SK-N-SH (cell line): ENCODE measurements at regions not wholly inside any gene's neighbourhood (a gene's known extent, or its start where the extent isn't known, plus 50 kb on each side); places are given as distances from the start of the nearest gene placed in this dataset.

ENCODE experiments used
- CTCF ChIA-PET: fragments of 300-600, 350-600 bp; formaldehyde crosslinking; extraction: SDS; loops from one replicate; lab custom pipeline; 2021; lab: Yijun Ruan, JAX
- POLR2A ChIA-PET: fragments of 350-600 bp; sonication (Branson Sonifier 250); formaldehyde crosslinking; extraction: SDS; loops from one replicate; lab custom pipeline; 2020; ENCODE audit warnings: antibody characterized with exemption, inconsistent platforms; lab: Yijun Ruan, JAX
- DNase-seq: peaks from one replicate; pipeline ENCODE4 v3.0.0; 2012
- H2AFZ ChIP-seq: fragments of 200-600 bp; sonication (generic); 2 replicates; pipeline ENCODE4 v1.8.1; 2016; ENCODE audit warnings: antibody characterized with exemption, mild to moderate bottlenecking, low read depth
- H3F3A ChIP-seq: fragments of 200-600 bp; sonication (generic); replicated peaks from 2 replicates; pipeline ENCODE3; 2016; ENCODE audit warnings: antibody characterized with exemption, mild to moderate bottlenecking; ENCODE audit not compliant: insufficient read depth
- H3K27ac ChIP-seq, 2 experiments: fragments of 200-500 bp in 1 of 2; fragments of 200-600 bp in 1 of 2; sonication (Bioruptor generic) in 1 of 2; sonication (generic), shearing (Covaris generic) in 1 of 2; 2 replicates each; pipeline versions ENCODE4 v1.5.1 to v1.6.1; 2014 to 2016; ENCODE audit warnings: low read depth in 2 of 2, inconsistent platforms in 1 of 2, low read length in 1 of 2, mild to moderate bottlenecking in 1 of 2, mixed read lengths in 1 of 2
- H3K27me3 ChIP-seq: fragments of 200-600 bp; sonication (generic), shearing (Covaris generic); 2 replicates; pipeline ENCODE4 v1.6.1; 2016; ENCODE audit warnings: mixed run types; ENCODE audit not compliant: insufficient read depth
- H3K36me3 ChIP-seq, 2 experiments: fragments of 200-500 bp in 1 of 2; fragments of 200-600 bp in 1 of 2; sonication (Bioruptor generic) in 1 of 2; sonication (generic) in 1 of 2; replicated peaks in 1 of 2; 2 replicates each; pipeline versions ENCODE3 to v1.5.1; 2014 to 2016; ENCODE audit warnings: low read length in 1 of 2, mild to moderate bottlenecking in 1 of 2; ENCODE audit not compliant: insufficient read depth in 2 of 2, control insufficient read depth in 1 of 2
- H3K4me1 ChIP-seq, 2 experiments: fragments of 200-500 bp in 1 of 2; fragments of 200-600 bp in 1 of 2; sonication (Bioruptor generic) in 1 of 2; sonication (generic), shearing (Covaris generic) in 1 of 2; 2 replicates each; pipeline versions ENCODE4 v1.5.1 to v1.6.1; 2014 to 2016; ENCODE audit warnings: low read depth in 1 of 2, low read length in 1 of 2, mixed run types in 1 of 2; ENCODE audit not compliant: insufficient read depth in 2 of 2, control insufficient read depth in 1 of 2
- H3K4me2 ChIP-seq: fragments of 200-600 bp; sonication (generic), shearing (Covaris generic); 2 replicates; pipeline ENCODE4 v1.6.1; 2017; ENCODE audit warnings: mixed run types
- H3K4me3 ChIP-seq, 2 experiments: fragments of 200-500 bp in 1 of 2; fragments of 200-600 bp in 1 of 2; sonication (Bioruptor generic) in 1 of 2; sonication (generic), shearing (Covaris generic) in 1 of 2; 2 replicates each; pipeline versions ENCODE4 v1.5.1 to v1.8.1; 2014 to 2016; ENCODE audit warnings: low read depth in 2 of 2, inconsistent platforms in 1 of 2, low read length in 1 of 2, mild to moderate bottlenecking in 1 of 2, mixed read lengths in 1 of 2, moderate library complexity in 1 of 2
- H3K79me2 ChIP-seq: fragments of 200-600 bp; sonication (generic); 2 replicates; pipeline ENCODE4 v1.8.1; 2017; ENCODE audit warnings: mild to moderate bottlenecking; ENCODE audit not compliant: insufficient read depth
- H3K9ac ChIP-seq: fragments of 200-600 bp; sonication (generic); 2 replicates; pipeline ENCODE4 v1.6.1; 2017; ENCODE audit warnings: mixed run types
- H3K9me2 ChIP-seq: fragments of 200-600 bp; sonication (generic); 2 replicates; pipeline ENCODE4 v1.6.1; 2017; ENCODE audit warnings: mixed run types
- H3K9me3 ChIP-seq: fragments of 200-600 bp; sonication (generic); 2 replicates; pipeline ENCODE4 v1.6.1; 2017; ENCODE audit warnings: mixed run types, mild to moderate bottlenecking, moderate library complexity
- H4K20me1 ChIP-seq: fragments of 200-600 bp; sonication (generic); 2 replicates; pipeline ENCODE4 v1.6.1; 2017; ENCODE audit warnings: mild to moderate bottlenecking, mixed run types; ENCODE audit not compliant: insufficient read depth
- ELF1 ChIP-seq: IDR thresholded peaks from 2 replicates; pipeline ENCODE4 v1.4.0; 2012
- EZH2phosphoT487 ChIP-seq: fragments of 200-600 bp; sonication (generic); IDR thresholded peaks from 2 replicates; pipeline ENCODE4 v1.6.1; 2017; ENCODE audit warnings: low read depth, mixed run types, mild to moderate bottlenecking, antibody characterized with exemption, moderate library complexity, borderline replicate concordance
- FOSL2 ChIP-seq: IDR thresholded peaks from 2 replicates; pipeline ENCODE4 v1.4.0; 2012; ENCODE audit warnings: low read depth, mild to moderate bottlenecking, moderate library complexity, borderline replicate concordance
- FOXJ3 ChIP-seq: sonication (generic); formaldehyde crosslinking; IDR thresholded peaks from 2 replicates; pipeline ENCODE4 v1.5.1; 2020; ENCODE audit warnings: mild to moderate bottlenecking, missing genetic modification reagents
- FOXM1 ChIP-seq: IDR thresholded peaks from 2 replicates; pipeline ENCODE4 v1.4.0; 2012; ENCODE audit warnings: low read depth, mild to moderate bottlenecking
- GATA2 ChIP-seq: sonication (generic); formaldehyde crosslinking; IDR thresholded peaks from 2 replicates; pipeline ENCODE4 v1.5.0; 2020; ENCODE audit warnings: mild to moderate bottlenecking, missing genetic modification reagents
- MEF2A ChIP-seq: IDR thresholded peaks from 2 replicates; pipeline ENCODE4 v1.4.0; 2012; ENCODE audit warnings: low read depth, borderline replicate concordance
- MXI1 ChIP-seq: IDR thresholded peaks from 2 replicates; pipeline ENCODE4 v1.6.1; 2012; ENCODE audit warnings: mild to moderate bottlenecking, low read depth, low read length, improper control_type of control experiment
- POLR2AphosphoS5 ChIP-seq: IDR thresholded peaks from 2 replicates; pipeline ENCODE4 v1.6.1; 2012; ENCODE audit warnings: low read depth, low read length
- RAD21 ChIP-seq: IDR thresholded peaks from 2 replicates; pipeline ENCODE4 v1.6.1; 2012; ENCODE audit warnings: mild to moderate bottlenecking, low read length
- RFX5 ChIP-seq: IDR thresholded peaks from 2 replicates; pipeline ENCODE4 v1.6.1; 2012; ENCODE audit warnings: mild to moderate bottlenecking, improper control_type of control experiment, low read length
- SMC3 ChIP-seq: IDR thresholded peaks from 2 replicates; pipeline ENCODE4 v1.6.1; 2012; ENCODE audit warnings: low read depth, low read length, improper control_type of control experiment
- TAF1 ChIP-seq: IDR thresholded peaks from 2 replicates; pipeline ENCODE4 v1.6.1; 2012; ENCODE audit warnings: low read depth, mild to moderate bottlenecking, low read length, moderate library complexity, borderline replicate concordance
- TCF12 ChIP-seq: IDR thresholded peaks from 2 replicates; pipeline ENCODE4 v1.4.0; 2012
- YY1 ChIP-seq: IDR thresholded peaks from 2 replicates; pipeline ENCODE4 v1.4.0; 2012; ENCODE audit warnings: low read depth, mild to moderate bottlenecking
- WGBS: methylation state at CpG from one replicate; pipeline ENCODE4 v1.1.6; 2017; ENCODE audit warnings: low lambda C conversion rate; 5-methylcytosine and 5-hydroxymethylcytosine counted together
- TF ChIP-seq, protein P1 (sequence below): IDR thresholded peaks from 2 replicates; pipeline ENCODE4 v1.4.0; 2012; ENCODE audit warnings: low read depth, borderline replicate concordance
- TF ChIP-seq, protein P2 (sequence below): IDR thresholded peaks from 2 replicates; pipeline ENCODE4 v1.6.1; 2012; ENCODE audit warnings: mild to moderate bottlenecking, low read depth, low read length, moderate library complexity
- TF ChIP-seq, protein P3 (sequence below): IDR thresholded peaks from 2 replicates; pipeline ENCODE4 v1.4.0; 2012; ENCODE audit warnings: low read depth, borderline replicate concordance
- TF ChIP-seq, protein P4 (sequence below): IDR thresholded peaks from 2 replicates; pipeline ENCODE4 v1.4.0; 2012; ENCODE audit warnings: low read depth
- TF ChIP-seq, protein P5 (sequence below): fragments of 150-350 bp; IDR thresholded peaks from 2 replicates; pipeline ENCODE4 v1.6.1; 2017; ENCODE audit warnings: antibody characterized with exemption, low read length, low read depth, borderline replicate concordance
- TF ChIP-seq, protein P6 (sequence below): fragments of 150-350 bp; IDR thresholded peaks from 2 replicates; pipeline ENCODE4 v1.6.1; 2016; ENCODE audit warnings: mild to moderate bottlenecking, low read depth, low read length

DNA sequence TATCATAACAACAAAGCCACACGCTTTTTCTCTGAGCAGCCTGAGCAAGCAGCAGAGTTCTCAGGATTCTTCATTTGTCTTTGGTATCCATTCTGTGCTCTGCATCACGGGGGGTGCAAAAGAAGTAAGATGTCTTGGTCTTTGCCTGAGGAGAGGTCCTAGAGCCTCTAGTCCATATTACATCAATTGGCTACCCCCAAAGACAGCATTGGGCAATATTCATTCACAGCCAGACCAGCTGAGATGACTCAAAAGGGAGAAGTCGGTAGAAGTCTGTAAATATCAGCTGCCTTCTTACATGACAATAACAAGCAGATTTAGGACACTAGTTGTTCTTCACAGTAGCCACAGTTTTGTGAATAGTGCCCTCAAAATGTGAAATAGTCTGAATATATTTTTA lies 66.6 kb downstream of the FZD1 start:
- Histone ChIP-seq H2AFZ (no peak overlapping the region), H3K4me1 (peaks cover 0 to 5% of the 10 kb centered on the region in 2 experiments; a peak in 2 of 4 replicates), H3K4me3 (no peak overlapping the region), H3K79me2 (no peaks in the 10 kb centered on the region), H3K9me2 (no peaks in the 10 kb centered on the region), H3K27ac (no peak overlapping the region), H3F3A (no peaks in the 10 kb centered on the region), H3K4me2 (no peak overlapping the region), H3K27me3 (no peaks in the 10 kb centered on the region), H3K9ac (no peak overlapping the region), H3K9me3 (no peaks in the 10 kb centered on the region)
- no peak for DNase-seq
- CTCF ChIA-PET: no interaction called here
- 51% methylated on average over 3 of the region's 3 CpGs for WGBS
- no peak for TF ChIP-seq FOXM1
- TF ChIP-seq, all 33 proteins: peak for 0
- POLR2A ChIA-PET: no interaction called here
- no peaks in the 10 kb centered on the region for H4K20me1 ChIP-seq
- H3K36me3 ChIP-seq: no peaks in the 10 kb centered on the region

DNA sequence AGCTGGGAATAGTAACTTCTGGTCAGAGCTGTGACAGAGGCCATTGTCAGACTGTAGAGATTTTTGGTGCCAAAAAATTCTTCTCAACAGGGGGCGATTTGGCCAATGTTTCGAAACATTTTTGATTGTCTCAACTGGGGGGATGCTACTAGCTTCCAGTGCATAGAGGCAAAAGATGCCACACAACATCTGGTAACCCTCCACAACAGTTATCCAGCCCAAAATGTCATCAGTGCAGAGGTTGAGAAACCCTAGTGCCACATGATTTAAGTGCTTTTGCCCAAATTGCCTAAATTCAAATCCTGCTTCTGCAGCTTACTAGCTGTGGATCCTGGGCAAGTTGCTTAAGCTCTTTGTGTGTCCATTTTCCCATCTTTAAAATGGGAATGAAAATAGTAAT lies 71.9 kb downstream of the FZD1 start:
- Histone ChIP-seq H3K9ac (no peak overlapping the region), H3F3A (no peaks in the 10 kb centered on the region), H3K36me3 (no peaks in the 10 kb centered on the region), H3K9me2 (no peaks in the 10 kb centered on the region), H4K20me1 (no peaks in the 10 kb centered on the region), H3K79me2 (no peaks in the 10 kb centered on the region), H3K27me3 (0 out of 2 replicates have a peak, but pooled peaks cover 4% of the 10 kb centered on the region), H2AFZ (no peak overlapping the region), H3K4me1 (no peaks in the 10 kb centered on the region; a peak in 1 of 4 replicates), H3K9me3 (no peaks in the 10 kb centered on the region), H3K27ac (no peak overlapping the region), H3K4me2 (no peak overlapping the region), H3K4me3 (no peak overlapping the region)
- no peak for TF ChIP-seq YY1
- no peak for TF ChIP-seq MEF2A
- TF ChIP-seq GATA2: no peak
- no peak for TF ChIP-seq RFX5
- TF ChIP-seq MXI1: no peak
- no peak for TF ChIP-seq FOSL2
- TF ChIP-seq, protein P1, sequence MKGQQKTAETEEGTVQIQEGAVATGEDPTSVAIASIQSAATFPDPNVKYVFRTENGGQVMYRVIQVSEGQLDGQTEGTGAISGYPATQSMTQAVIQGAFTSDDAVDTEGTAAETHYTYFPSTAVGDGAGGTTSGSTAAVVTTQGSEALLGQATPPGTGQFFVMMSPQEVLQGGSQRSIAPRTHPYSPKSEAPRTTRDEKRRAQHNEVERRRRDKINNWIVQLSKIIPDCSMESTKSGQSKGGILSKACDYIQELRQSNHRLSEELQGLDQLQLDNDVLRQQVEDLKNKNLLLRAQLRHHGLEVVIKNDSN: no peak
- TF ChIP-seq ELF1: no peak
- TF ChIP-seq FOXJ3 (CRISPR knock-in tag): no peak
- TF ChIP-seq, protein P2, sequence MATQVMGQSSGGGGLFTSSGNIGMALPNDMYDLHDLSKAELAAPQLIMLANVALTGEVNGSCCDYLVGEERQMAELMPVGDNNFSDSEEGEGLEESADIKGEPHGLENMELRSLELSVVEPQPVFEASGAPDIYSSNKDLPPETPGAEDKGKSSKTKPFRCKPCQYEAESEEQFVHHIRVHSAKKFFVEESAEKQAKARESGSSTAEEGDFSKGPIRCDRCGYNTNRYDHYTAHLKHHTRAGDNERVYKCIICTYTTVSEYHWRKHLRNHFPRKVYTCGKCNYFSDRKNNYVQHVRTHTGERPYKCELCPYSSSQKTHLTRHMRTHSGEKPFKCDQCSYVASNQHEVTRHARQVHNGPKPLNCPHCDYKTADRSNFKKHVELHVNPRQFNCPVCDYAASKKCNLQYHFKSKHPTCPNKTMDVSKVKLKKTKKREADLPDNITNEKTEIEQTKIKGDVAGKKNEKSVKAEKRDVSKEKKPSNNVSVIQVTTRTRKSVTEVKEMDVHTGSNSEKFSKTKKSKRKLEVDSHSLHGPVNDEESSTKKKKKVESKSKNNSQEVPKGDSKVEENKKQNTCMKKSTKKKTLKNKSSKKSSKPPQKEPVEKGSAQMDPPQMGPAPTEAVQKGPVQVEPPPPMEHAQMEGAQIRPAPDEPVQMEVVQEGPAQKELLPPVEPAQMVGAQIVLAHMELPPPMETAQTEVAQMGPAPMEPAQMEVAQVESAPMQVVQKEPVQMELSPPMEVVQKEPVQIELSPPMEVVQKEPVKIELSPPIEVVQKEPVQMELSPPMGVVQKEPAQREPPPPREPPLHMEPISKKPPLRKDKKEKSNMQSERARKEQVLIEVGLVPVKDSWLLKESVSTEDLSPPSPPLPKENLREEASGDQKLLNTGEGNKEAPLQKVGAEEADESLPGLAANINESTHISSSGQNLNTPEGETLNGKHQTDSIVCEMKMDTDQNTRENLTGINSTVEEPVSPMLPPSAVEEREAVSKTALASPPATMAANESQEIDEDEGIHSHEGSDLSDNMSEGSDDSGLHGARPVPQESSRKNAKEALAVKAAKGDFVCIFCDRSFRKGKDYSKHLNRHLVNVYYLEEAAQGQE: no peak
- no peak for TF ChIP-seq POLR2AphosphoS5
- no peak for TF ChIP-seq SMC3
- TF ChIP-seq RAD21: no peak
- TF ChIP-seq, protein P3, sequence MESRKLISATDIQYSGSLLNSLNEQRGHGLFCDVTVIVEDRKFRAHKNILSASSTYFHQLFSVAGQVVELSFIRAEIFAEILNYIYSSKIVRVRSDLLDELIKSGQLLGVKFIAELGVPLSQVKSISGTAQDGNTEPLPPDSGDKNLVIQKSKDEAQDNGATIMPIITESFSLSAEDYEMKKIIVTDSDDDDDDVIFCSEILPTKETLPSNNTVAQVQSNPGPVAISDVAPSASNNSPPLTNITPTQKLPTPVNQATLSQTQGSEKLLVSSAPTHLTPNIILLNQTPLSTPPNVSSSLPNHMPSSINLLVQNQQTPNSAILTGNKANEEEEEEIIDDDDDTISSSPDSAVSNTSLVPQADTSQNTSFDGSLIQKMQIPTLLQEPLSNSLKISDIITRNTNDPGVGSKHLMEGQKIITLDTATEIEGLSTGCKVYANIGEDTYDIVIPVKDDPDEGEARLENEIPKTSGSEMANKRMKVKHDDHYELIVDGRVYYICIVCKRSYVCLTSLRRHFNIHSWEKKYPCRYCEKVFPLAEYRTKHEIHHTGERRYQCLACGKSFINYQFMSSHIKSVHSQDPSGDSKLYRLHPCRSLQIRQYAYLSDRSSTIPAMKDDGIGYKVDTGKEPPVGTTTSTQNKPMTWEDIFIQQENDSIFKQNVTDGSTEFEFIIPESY: no peak
- TF ChIP-seq, protein P4, sequence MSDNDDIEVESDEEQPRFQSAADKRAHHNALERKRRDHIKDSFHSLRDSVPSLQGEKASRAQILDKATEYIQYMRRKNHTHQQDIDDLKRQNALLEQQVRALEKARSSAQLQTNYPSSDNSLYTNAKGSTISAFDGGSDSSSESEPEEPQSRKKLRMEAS: no peak
- TF ChIP-seq, protein P5, sequence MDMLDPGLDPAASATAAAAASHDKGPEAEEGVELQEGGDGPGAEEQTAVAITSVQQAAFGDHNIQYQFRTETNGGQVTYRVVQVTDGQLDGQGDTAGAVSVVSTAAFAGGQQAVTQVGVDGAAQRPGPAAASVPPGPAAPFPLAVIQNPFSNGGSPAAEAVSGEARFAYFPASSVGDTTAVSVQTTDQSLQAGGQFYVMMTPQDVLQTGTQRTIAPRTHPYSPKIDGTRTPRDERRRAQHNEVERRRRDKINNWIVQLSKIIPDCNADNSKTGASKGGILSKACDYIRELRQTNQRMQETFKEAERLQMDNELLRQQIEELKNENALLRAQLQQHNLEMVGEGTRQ: no peak
- TF ChIP-seq, protein P6, sequence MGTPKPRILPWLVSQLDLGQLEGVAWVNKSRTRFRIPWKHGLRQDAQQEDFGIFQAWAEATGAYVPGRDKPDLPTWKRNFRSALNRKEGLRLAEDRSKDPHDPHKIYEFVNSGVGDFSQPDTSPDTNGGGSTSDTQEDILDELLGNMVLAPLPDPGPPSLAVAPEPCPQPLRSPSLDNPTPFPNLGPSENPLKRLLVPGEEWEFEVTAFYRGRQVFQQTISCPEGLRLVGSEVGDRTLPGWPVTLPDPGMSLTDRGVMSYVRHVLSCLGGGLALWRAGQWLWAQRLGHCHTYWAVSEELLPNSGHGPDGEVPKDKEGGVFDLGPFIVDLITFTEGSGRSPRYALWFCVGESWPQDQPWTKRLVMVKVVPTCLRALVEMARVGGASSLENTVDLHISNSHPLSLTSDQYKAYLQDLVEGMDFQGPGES: no peak
- no peak for TF ChIP-seq TCF12
- no peak for TF ChIP-seq EZH2phosphoT487
- TF ChIP-seq TAF1: no peak
- no peak for DNase-seq
- ChIA-PET POLR2A (no interaction called here), CTCF (interaction anchor here (0.8 to 1.4 kb wide), 3 partner anchors 10 to 494 kb away, joined by 3 to 4 read pairs (median 3); no protein-coding TSS in a partner anchor)
- WGBS: 34% methylated on average over 2 of the region's 2 CpGs
